Activated naive CD4-positive, alpha-beta T cell treated with anti-CD3 and anti-CD28 coated beads, Interleukin-2, amount 10 ng/mL, durations not matched to agents 7 days and 5 days (primary cell): ENCODE measurements at regions not wholly inside any gene's neighbourhood (a gene's known extent, or its start where the extent isn't known, plus 50 kb on each side); places are given as distances from the start of the nearest gene placed in this dataset.
"Not testable (repeated sequence)": the region's sequence is repeated elsewhere in the genome, so short reads cannot be mapped to it uniquely, and the experiment has no call there.

Experiments used
- CTCF ChIA-PET: fragments of 350-600 bp; sonication (Branson Sonifier 250); formaldehyde crosslinking; loops from one replicate; lab custom pipeline; 2021; ENCODE audit warnings: antibody characterized with exemption; lab: Charles Lee
- DNase-seq: peaks from one replicate; pipeline ENCODE4 v3.0.0-alpha.2; 2020
- H3K27ac Mint-ChIP-seq: one replicate; pipeline ENCODE4 v1.8.0; 2021; ENCODE audit warnings: mild to moderate bottlenecking, moderate library complexity, mixed read lengths
- H3K27me3 Mint-ChIP-seq: one replicate; pipeline ENCODE4 v1.8.0; 2021; ENCODE audit warnings: mild to moderate bottlenecking, mixed read lengths
- H3K36me3 Mint-ChIP-seq: one replicate; pipeline ENCODE4 v1.8.0; 2021; ENCODE audit warnings: mixed read lengths
- H3K4me1 Mint-ChIP-seq: one replicate; pipeline ENCODE4 v1.8.0; 2021; ENCODE audit warnings: mixed read lengths
- H3K4me3 Mint-ChIP-seq: one replicate; pipeline ENCODE4 v1.8.0; 2021; ENCODE audit warnings: mild to moderate bottlenecking, moderate library complexity, mixed read lengths
- H3K9me3 Mint-ChIP-seq: one replicate; pipeline ENCODE4 v1.8.0; 2021; ENCODE audit warnings: mixed read lengths

DNA sequence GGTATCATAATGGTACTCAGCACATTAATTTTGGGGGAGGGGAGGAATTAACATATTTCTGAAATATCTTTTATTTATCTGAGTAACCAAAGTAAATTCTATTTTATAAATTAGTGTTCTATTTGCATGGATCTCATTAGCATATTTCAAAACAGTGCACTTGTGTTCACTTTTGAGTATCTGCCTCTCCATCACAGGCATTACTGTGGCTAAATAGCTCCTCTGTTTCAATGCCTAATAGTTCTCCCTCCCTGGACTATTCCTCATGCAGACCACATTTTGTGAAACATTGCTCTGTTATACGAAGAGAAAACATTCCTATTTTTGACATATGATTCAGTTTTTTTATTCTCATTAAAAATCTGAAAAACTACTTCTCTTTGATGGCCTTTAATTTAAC is 1127.8 kb downstream of the TUSC7 start:
- Mint-ChIP-seq H3K9me3 (no peaks in the 10 kb centered on the region), H3K27ac (no peak overlapping the region), H3K4me1 (no peaks in the 10 kb centered on the region), H3K36me3 (no peaks in the 10 kb centered on the region), H3K4me3 (no peak overlapping the region), H3K27me3 (no peaks in the 10 kb centered on the region)
- no peak for DNase-seq
- CTCF ChIA-PET, result no interaction called here

DNA sequence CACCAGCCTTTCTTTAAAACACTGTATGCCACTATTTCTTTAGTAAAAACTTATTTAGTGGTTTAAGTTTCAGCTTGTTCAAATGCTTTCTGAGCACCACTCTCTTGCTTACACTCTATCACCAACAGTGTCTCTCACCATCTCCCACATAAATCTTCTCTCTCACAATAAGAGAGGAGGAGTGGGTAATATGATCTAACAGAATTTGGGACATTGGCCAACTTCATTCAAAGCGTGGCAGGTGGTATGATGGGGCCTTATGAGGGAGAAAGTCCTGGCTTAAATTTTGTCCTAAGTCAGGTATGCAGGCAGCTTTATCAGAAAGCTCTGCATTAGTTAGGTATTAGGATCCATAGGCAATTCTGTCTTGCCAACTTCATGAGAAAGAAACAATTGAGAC is 1132.5 kb downstream of the TUSC7 start:
- CTCF ChIA-PET, result no interaction called here
- Mint-ChIP-seq H3K27me3 (no peaks in the 10 kb centered on the region), H3K27ac (no peak overlapping the region), H3K36me3 (no peaks in the 10 kb centered on the region), H3K4me1 (no peaks in the 10 kb centered on the region), H3K9me3 (no peaks in the 10 kb centered on the region), H3K4me3 (no peak overlapping the region)
- no peak for DNase-seq

DNA sequence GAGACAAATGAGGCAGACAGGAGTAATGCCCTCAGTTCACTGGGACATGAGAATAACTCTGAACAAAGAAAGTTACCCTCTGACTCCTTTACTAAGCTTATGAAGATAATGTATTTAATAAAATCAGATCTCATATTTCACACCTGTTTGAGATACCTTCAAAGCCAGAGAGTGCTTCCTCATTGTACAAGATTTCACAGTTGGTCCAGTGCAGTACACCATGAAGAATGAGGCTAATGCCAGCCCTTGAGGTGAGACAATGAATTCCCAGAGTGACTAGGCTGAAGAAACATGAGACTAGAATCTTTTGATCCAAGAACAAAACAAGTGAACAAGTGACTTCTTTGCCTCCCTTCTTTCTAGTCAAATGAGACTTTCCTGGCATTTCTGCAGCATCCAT is 1133.8 kb downstream of the TUSC7 start:
- no peaks in the 10 kb centered on the region for H3K36me3 Mint-ChIP-seq
- H3K9me3 Mint-ChIP-seq, result no peaks in the 10 kb centered on the region
- CTCF ChIA-PET, result no interaction called here
- no peaks in the 10 kb centered on the region for H3K4me1 Mint-ChIP-seq
- no peak overlapping the region for H3K4me3 Mint-ChIP-seq
- H3K27me3 Mint-ChIP-seq, result no peaks in the 10 kb centered on the region
- no peak overlapping the region for H3K27ac Mint-ChIP-seq
- DNase-seq, result no peak

DNA sequence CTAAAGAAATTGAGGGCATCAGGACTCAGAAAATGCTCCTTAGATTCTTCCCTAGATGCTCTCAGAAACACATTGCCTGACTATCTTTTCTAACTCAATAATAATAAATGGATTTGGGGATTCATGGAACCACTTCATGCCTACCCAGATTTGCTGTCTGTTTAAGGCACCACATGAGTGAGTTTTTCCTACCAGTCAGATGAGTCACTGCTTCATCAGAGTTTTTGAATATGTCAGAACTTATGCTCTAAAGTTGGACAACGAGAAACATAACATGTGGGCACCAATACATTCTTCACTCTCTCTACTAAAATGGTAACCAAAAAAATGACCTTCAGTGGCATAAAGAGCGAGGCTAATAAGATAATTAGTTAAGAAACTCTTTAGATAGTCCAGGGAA is 1135.1 kb downstream of the TUSC7 start:
- CTCF ChIA-PET, result no interaction called here
- DNase-seq, result no peak

DNA sequence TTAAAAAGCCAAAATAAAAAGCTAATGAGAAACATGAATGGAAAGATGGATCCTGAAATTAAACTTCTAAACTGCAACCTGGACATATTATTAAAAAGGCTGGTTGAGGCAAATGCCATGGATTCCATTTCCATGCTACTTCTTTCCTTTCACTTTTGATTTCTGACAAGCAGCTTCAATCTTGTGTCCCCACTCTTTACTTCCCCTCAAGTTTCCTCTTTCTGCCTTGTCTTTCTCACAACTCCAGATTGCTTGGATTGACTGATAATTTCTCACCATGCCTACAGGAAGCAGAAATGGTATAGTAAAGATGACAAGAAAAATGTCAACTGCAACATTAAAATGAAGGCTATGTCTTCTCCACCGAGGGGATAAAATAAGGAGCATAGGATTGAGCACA is 1136.7 kb downstream of the TUSC7 start:
- Mint-ChIP-seq H3K9me3 (no peaks in the 10 kb centered on the region), H3K4me1 (no peaks in the 10 kb centered on the region), H3K4me3 (no peak overlapping the region), H3K27ac (no peak overlapping the region), H3K27me3 (no peaks in the 10 kb centered on the region), H3K36me3 (no peaks in the 10 kb centered on the region)
- DNase-seq, result no peak
- CTCF ChIA-PET, result no interaction called here

More for the DNA sequence above, 1135.1 kb downstream of the TUSC7 start:
- Mint-ChIP-seq H3K9me3 (no peaks in the 10 kb centered on the region), H3K4me1 (no peaks in the 10 kb centered on the region), H3K4me3 (no peak overlapping the region), H3K36me3 (no peaks in the 10 kb centered on the region), H3K27ac (no peak overlapping the region), H3K27me3 (no peaks in the 10 kb centered on the region)

DNA sequence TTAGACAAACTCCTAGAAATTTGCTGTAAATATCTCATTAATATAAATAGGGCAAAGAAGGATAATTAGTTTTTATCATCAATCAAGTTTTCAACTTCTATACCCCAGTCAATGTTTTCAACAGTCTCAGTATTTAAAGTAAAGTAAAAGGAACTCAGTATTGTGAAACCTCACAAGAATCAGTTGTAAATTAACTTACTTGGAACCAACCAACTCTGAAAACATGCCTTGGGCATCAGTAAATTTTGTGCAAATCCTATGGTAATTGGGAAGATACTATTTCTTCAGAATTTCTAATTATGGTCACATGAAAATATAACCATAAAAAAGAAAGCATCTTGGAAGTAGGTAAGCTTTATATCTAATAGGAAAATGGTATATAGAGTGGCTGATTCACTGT is 1139.0 kb downstream of the TUSC7 start:
- DNase-seq, result no peak
- no peak overlapping the region for H3K27ac Mint-ChIP-seq
- peaks cover 3% of the 10 kb centered on the region for H3K9me3 Mint-ChIP-seq
- H3K4me1 Mint-ChIP-seq, result no peaks in the 10 kb centered on the region
- H3K27me3 Mint-ChIP-seq, result no peaks in the 10 kb centered on the region
- CTCF ChIA-PET, result no interaction called here
- H3K36me3 Mint-ChIP-seq, result no peaks in the 10 kb centered on the region
- no peak overlapping the region for H3K4me3 Mint-ChIP-seq

DNA sequence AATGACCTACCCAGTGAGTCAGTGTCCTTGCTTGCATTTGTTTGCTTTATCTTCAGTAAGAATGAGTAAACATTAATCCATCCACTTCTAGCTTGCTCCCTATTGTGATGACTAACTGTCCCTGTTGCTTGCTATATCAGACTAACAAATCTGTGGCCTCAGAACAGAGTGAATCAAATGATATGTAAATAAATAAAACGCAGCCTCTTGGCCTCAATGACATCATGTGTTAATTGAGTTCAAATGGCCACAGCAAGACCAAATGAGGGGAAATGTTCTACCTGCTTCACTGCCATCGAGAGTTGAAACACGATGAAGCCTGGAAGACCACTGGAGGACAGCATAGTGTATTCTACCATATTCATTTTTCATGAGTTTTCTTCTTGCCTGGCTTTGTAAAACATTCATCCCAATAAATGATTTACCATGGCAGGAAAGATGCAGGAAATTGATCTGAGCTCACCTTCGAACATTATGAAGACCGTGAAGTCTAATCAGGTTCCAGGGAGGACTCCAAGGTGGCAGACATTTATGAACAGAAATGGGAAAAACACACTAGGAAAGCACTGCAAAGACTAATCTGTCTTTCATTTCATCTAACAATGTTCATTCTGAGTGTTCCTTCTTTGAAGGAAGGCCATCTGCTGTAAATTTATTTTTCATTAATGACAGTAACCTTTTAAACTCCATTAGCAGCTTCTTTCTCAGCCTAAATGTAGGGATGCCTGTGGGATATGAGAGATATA is 1144.5 kb downstream of the TUSC7 start:
- peaks cover 3% of the 10 kb centered on the region for H3K9me3 Mint-ChIP-seq
- H3K4me1 Mint-ChIP-seq, result no peaks in the 10 kb centered on the region
- H3K27me3 Mint-ChIP-seq, result no peaks in the 10 kb centered on the region
- no peak for DNase-seq
- no peak overlapping the region for H3K27ac Mint-ChIP-seq
- H3K36me3 Mint-ChIP-seq, result no peaks in the 10 kb centered on the region
- H3K4me3 Mint-ChIP-seq, result no peak overlapping the region
- CTCF ChIA-PET, result no interaction called here

DNA sequence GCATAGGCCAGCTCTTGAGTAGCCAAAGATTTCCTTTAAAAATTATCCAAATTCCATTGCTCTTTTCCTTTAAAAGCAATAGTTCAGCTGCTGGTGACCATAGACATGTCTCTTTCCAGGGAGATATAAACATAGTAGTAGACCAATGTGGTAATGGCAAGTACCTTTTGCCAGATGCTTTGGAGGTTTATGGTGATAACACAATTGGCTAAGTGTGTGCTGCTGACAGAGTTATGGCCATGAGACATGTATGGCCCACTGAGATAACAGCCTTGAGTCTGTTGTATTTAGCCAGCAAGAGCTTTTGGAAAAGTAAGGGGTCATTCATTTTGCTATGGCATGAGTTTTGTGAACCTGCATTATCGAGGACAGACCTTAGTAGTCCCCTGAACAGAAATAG is 1146.8 kb downstream of the TUSC7 start:
- CTCF ChIA-PET, result no interaction called here
- Mint-ChIP-seq H3K36me3 (no peaks in the 10 kb centered on the region), H3K27me3 (no peaks in the 10 kb centered on the region), H3K27ac (no peak overlapping the region), H3K9me3 (peaks cover 13% of the 10 kb centered on the region), H3K4me3 (no peak overlapping the region), H3K4me1 (no peaks in the 10 kb centered on the region)
- DNase-seq, result no peak

DNA sequence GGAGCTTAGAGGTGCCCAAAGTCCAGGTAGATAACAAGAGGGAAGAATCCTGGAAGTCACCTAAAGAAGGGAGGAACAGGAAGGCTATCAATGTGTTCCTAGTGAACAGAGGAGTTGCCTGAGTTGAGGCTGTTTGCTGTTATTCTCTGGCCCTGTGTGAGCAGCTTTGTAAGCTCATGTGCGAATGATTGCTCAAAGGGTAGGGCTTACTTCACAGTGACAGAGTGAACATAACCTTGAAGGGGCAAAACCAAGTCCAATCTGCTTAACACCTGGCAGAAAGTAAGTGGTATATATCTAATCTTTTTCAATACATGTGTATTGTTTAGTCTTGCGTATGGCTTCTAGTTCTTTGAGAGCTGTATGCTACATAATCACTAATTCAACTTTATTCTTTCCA is 1153.6 kb downstream of the TUSC7 start:
- Mint-ChIP-seq H3K36me3 (no peaks in the 10 kb centered on the region), H3K27me3 (no peaks in the 10 kb centered on the region), H3K4me3 (no peak overlapping the region), H3K9me3 (peaks cover 10% of the 10 kb centered on the region), H3K4me1 (no peaks in the 10 kb centered on the region), H3K27ac (no peak overlapping the region)
- CTCF ChIA-PET, result no interaction called here
- no peak for DNase-seq

DNA sequence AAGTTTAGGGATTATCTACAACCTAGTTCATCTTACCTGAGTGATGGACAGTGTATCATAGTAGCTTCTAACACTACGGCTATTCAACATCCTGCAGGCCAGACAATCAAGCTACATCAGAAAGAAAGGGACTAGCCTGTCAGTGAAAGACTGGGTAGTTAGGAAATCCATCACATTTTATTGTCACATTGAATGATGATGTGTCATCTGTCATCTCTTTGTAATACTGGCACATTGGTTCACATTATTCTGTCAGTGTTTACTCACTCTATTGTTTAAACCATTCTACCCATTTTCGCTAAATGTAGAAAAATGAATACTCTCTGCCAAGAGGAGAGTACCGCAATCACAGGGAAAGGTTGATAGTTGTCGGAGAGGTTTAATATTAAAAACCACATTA is 1155.8 kb downstream of the TUSC7 start:
- Mint-ChIP-seq H3K36me3 (no peaks in the 10 kb centered on the region), H3K27me3 (no peaks in the 10 kb centered on the region), H3K4me3 (no peak overlapping the region), H3K4me1 (no peaks in the 10 kb centered on the region), H3K27ac (no peak overlapping the region), H3K9me3 (peaks cover 3% of the 10 kb centered on the region)
- DNase-seq, result no peak
- CTCF ChIA-PET, result no interaction called here

DNA sequence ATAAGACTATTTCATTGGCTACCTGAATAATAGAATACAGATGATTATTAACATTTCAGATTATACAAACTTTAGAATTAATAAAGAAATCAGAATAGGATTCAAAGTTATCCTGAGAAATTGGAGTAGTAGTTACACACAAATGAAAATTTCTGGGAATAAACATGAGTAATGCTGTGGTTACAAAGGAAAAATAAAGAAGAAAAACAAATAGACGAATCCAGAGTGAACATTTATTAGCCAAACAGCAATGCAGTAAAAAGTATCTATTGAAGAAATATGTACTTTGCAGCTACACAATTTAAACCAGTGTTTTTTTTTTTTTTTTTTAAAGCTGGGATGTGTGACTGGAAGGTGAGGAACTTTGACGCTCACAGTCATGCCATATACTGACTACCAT is 1159.2 kb downstream of the TUSC7 start:
- Mint-ChIP-seq H3K4me3 (no peak overlapping the region), H3K27ac (no peak overlapping the region), H3K27me3 (no peaks in the 10 kb centered on the region), H3K9me3 (no peaks in the 10 kb centered on the region), H3K4me1 (no peaks in the 10 kb centered on the region), H3K36me3 (no peaks in the 10 kb centered on the region)
- CTCF ChIA-PET, result no interaction called here
- DNase-seq, result no peak

DNA sequence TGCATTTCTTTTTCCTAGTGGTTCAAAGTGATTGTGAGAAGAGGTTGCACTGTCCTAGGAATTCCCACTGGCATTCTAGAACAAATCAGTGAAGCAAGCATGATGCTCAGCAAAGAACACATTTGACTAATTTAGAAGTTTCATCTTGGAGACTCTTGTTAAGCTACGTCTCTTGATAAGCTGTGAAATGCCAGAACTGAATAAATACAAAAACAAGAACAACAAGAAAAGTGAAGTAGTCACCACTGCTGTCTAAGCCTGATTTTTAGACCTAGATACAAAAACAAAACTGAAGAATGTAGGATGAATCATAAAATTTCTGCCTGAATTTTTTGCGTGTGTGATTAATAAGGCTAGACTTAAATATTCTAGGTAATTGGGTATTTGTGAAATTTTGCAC is 1162.4 kb downstream of the TUSC7 start:
- Mint-ChIP-seq H3K9me3 (no peaks in the 10 kb centered on the region), H3K4me1 (no peaks in the 10 kb centered on the region), H3K27ac (no peak overlapping the region), H3K36me3 (no peaks in the 10 kb centered on the region), H3K27me3 (no peaks in the 10 kb centered on the region), H3K4me3 (no peak overlapping the region)
- CTCF ChIA-PET, result no interaction called here
- no peak for DNase-seq

DNA sequence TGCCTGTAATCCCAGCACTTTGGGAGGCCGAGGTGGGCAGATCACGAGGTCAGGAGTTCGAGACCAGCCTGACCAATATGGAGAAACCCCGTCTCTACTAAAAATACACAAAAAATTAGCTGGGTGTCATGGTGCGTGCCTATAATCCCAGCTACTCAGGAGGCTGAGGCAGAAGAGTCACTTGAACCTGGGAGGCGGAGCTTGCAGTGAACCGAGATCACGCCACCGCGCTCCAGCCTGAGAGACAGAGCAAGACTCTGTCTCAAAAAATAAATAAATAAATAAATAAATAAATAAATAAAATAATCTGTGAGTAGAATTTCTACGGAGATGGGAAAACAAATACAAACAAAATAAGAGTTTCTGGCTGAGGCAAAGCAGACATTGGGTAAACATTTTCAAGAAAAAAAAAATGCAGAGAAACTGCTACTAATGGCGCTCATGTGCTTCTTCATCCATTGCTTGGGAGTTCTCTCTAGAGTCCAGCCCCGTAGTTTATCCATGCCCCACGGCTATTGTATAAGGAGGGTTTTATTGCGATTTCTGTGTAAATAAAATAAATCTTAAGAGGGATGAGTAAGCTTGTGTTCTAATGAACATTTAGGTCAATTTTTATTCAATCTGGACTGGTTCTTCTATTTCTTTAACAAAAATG is 1161.9 kb downstream of the IGSF11 start:
- CTCF ChIA-PET, H3K36me3 Mint-ChIP-seq, H3K4me1 Mint-ChIP-seq, H3K27me3 Mint-ChIP-seq, H3K4me3 Mint-ChIP-seq, DNase-seq, H3K9me3 Mint-ChIP-seq, H3K27ac Mint-ChIP-seq: not testable (repeated sequence)

DNA sequence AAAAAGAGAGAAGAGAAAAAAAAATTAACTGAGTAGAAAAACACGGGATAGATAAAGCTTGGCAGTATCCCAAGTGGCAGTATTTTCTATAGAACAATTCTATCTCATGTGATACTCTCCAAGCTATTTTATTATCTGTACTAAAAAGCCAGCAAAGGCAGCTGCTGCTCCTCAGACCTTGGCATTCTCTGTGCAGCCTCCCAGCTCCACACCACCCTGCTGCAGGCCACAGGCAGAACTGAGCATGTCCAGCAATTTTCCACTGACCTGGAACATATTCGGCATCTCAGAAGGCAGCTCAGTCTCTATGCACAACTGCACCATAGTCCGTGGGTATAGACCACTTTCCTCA is 1161.4 kb downstream of the IGSF11 start:
- DNase-seq, result no peak
- CTCF ChIA-PET, result no interaction called here

DNA sequence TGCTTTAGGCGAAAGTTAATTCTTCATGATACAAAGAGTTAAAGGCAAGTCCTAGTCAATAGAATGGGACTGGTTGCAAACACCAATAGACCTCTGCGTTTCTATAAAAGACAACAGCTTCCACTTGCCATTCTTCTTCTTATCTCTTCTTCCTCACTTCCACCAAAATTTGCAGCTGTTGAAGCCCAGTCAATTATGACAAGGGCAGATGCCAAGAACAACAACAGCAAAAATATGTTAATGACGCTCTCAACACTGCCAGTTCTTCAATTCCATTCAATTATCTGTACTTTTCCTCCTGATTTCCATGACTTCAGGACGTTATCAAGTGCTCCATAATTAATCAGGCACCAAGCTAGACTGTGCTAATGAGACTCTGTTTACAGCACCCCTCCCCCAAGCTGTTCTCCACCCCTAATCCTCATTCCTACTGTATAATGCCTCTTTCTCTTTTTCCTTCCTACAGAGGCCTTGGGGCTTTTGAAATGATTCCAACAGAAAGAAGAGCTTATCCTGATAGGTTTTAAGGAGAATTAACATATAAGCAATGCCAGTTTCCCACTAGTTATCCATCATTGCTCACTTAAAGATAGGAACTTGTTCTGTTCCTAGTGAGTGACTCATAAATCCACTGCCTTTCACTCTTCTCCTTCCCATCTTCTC is 1160.5 kb downstream of the IGSF11 start:
- no peaks in the 10 kb centered on the region for H3K27me3 Mint-ChIP-seq
- CTCF ChIA-PET, result no interaction called here

More for the DNA sequence above, 1161.4 kb downstream of the IGSF11 start:
- no peaks in the 10 kb centered on the region for H3K4me1 Mint-ChIP-seq
- H3K9me3 Mint-ChIP-seq, result no peaks in the 10 kb centered on the region
- no peaks in the 10 kb centered on the region for H3K36me3 Mint-ChIP-seq
- H3K27ac Mint-ChIP-seq, result no peak overlapping the region
- H3K4me3 Mint-ChIP-seq, result no peak overlapping the region
- no peaks in the 10 kb centered on the region for H3K27me3 Mint-ChIP-seq

More for the DNA sequence above, 1160.5 kb downstream of the IGSF11 start:
- Mint-ChIP-seq H3K27ac (no peak overlapping the region), H3K4me3 (no peak overlapping the region), H3K4me1 (no peaks in the 10 kb centered on the region), H3K9me3 (no peaks in the 10 kb centered on the region), H3K36me3 (no peaks in the 10 kb centered on the region)
- no peak for DNase-seq
